ENCODE measurements at regions not wholly inside any gene's neighbourhood (a gene's known extent, or its start where the extent isn't known, plus 50 kb on each side); places are given as distances from the start of the nearest gene placed in this dataset.

GRCh38 chr2:41896186-41896846, 151.5 kb upstream of the PKDCC start:
- no peak overlapping the region for H3K4me2 ChIP-seq (ENCODE audit: low read length)
- H3K36me3 ChIP-seq (replicated peaks; ENCODE audit: low read depth, low read length), result no peaks in the 10 kb centered on the region
- H3K9me3 ChIP-seq (ENCODE audit: insufficient read depth, low read length), result no peaks in the 10 kb centered on the region
- no peak overlapping the region for H2AFZ ChIP-seq (ENCODE audit: low read depth, low read length)
- no peak overlapping the region for H3K4me3 ChIP-seq (ENCODE audit: low read length)
- 0 out of 2 replicates have a peak, but pooled peaks cover 5% of the 10 kb centered on the region for H3K4me1 ChIP-seq (ENCODE audit: low read length)
- TF ChIP-seq, protein P1, sequence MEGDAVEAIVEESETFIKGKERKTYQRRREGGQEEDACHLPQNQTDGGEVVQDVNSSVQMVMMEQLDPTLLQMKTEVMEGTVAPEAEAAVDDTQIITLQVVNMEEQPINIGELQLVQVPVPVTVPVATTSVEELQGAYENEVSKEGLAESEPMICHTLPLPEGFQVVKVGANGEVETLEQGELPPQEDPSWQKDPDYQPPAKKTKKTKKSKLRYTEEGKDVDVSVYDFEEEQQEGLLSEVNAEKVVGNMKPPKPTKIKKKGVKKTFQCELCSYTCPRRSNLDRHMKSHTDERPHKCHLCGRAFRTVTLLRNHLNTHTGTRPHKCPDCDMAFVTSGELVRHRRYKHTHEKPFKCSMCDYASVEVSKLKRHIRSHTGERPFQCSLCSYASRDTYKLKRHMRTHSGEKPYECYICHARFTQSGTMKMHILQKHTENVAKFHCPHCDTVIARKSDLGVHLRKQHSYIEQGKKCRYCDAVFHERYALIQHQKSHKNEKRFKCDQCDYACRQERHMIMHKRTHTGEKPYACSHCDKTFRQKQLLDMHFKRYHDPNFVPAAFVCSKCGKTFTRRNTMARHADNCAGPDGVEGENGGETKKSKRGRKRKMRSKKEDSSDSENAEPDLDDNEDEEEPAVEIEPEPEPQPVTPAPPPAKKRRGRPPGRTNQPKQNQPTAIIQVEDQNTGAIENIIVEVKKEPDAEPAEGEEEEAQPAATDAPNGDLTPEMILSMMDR (IDR thresholded peaks at IDR 0.05; ENCODE audit: low read depth, low read length), result no peak
- TF ChIP-seq EZH2phosphoT487 (IDR thresholded peaks at IDR 0.05; ENCODE audit: low read depth), result no peak
- H3K27me3 ChIP-seq (ENCODE audit: low read depth, low read length), result peaks cover 10% of the 10 kb centered on the region
- H3K27ac ChIP-seq (ENCODE audit: low read length), result no peak overlapping the region
- no peaks in the 10 kb centered on the region for H3K79me2 ChIP-seq (ENCODE audit: low read length)
- H3K9ac ChIP-seq (ENCODE audit: low read length), result no peak overlapping the region
- H4K20me1 ChIP-seq (ENCODE audit: insufficient read depth, low read length), result no peaks in the 10 kb centered on the region

GRCh38 chr2:41899189-41899588, 148.6 kb upstream of the PKDCC start:
- Histone ChIP-seq H3K9ac (ENCODE audit: low read length) (no peak overlapping the region), H3K79me2 (ENCODE audit: low read length) (no peaks in the 10 kb centered on the region), H3K9me3 (ENCODE audit: insufficient read depth, low read length) (no peaks in the 10 kb centered on the region), H3K36me3 (replicated peaks; ENCODE audit: low read depth, low read length) (no peaks in the 10 kb centered on the region), H3K4me3 (ENCODE audit: low read length) (no peak overlapping the region), H4K20me1 (ENCODE audit: insufficient read depth, low read length) (no peaks in the 10 kb centered on the region), H2AFZ (ENCODE audit: low read depth, low read length) (no peak overlapping the region), H3K4me1 (ENCODE audit: low read length) (0 out of 2 replicates have a peak, but pooled peaks cover 5% of the 10 kb centered on the region), H3K4me2 (ENCODE audit: low read length) (no peak overlapping the region), H3K27me3 (ENCODE audit: low read depth, low read length) (peaks cover 27% of the 10 kb centered on the region), H3K27ac (ENCODE audit: low read length) (no peak overlapping the region)
- no peak for TF ChIP-seq EZH2phosphoT487 (IDR thresholded peaks at IDR 0.05; ENCODE audit: low read depth)
- TF ChIP-seq, protein P1 (IDR thresholded peaks at IDR 0.05; ENCODE audit: low read depth, low read length), result no peak

GRCh38 chr2:41900101-41900577, 147.7 kb upstream of the PKDCC start:
- Histone ChIP-seq H3K4me3 (ENCODE audit: low read length) (no peak overlapping the region), H3K79me2 (ENCODE audit: low read length) (no peaks in the 10 kb centered on the region), H2AFZ (ENCODE audit: low read depth, low read length) (no peak overlapping the region), H3K9me3 (ENCODE audit: insufficient read depth, low read length) (no peaks in the 10 kb centered on the region), H3K27me3 (ENCODE audit: low read depth, low read length) (peaks cover 29% of the 10 kb centered on the region), H3K9ac (ENCODE audit: low read length) (no peak overlapping the region), H3K4me2 (ENCODE audit: low read length) (no peak overlapping the region), H3K4me1 (ENCODE audit: low read length) (0 out of 2 replicates have a peak, but pooled peaks cover 5% of the 10 kb centered on the region), H3K27ac (ENCODE audit: low read length) (no peak overlapping the region), H3K36me3 (replicated peaks; ENCODE audit: low read depth, low read length) (no peaks in the 10 kb centered on the region), H4K20me1 (ENCODE audit: insufficient read depth, low read length) (no peaks in the 10 kb centered on the region)
- TF ChIP-seq, protein P1 (IDR thresholded peaks at IDR 0.05; ENCODE audit: low read depth, low read length), result no peak
- no peak for TF ChIP-seq EZH2phosphoT487 (IDR thresholded peaks at IDR 0.05; ENCODE audit: low read depth)

DNA sequence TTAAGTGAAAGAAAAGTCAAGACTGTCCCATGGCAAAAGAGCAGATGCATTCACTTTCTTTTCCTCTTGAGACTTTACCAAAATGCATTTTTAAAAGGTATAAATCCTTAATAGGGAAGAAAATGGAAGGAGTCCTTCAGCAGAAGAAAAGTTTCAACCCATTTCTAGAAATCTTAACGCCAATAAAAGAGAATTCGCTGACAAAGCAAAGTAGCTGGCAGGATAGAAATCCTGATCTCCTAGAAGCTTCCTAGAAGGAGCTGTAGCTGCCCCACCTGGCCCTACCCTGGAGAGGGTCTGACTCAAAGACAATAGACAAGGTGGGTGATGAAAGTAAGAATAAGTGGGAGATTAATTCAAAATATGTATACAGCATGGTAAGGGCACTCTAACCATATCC, 144.9 kb upstream of the PKDCC start:
- Histone ChIP-seq H3K4me1 (ENCODE audit: low read length) (no peaks in the 10 kb centered on the region), H3K27me3 (ENCODE audit: low read depth, low read length) (peaks cover 28% of the 10 kb centered on the region), H3K27ac (ENCODE audit: low read length) (no peak overlapping the region), H3K36me3 (replicated peaks; ENCODE audit: low read depth, low read length) (no peaks in the 10 kb centered on the region), H4K20me1 (ENCODE audit: insufficient read depth, low read length) (no peaks in the 10 kb centered on the region), H3K9ac (ENCODE audit: low read length) (no peak overlapping the region), H2AFZ (ENCODE audit: low read depth, low read length) (no peak overlapping the region), H3K4me3 (ENCODE audit: low read length) (no peak overlapping the region), H3K9me3 (ENCODE audit: insufficient read depth, low read length) (no peaks in the 10 kb centered on the region), H3K4me2 (ENCODE audit: low read length) (no peak overlapping the region), H3K79me2 (ENCODE audit: low read length) (no peaks in the 10 kb centered on the region)
- TF ChIP-seq, protein P1 (IDR thresholded peaks at IDR 0.05; ENCODE audit: low read depth, low read length), result no peak
- no peak for TF ChIP-seq EZH2phosphoT487 (IDR thresholded peaks at IDR 0.05; ENCODE audit: low read depth)
